ENCODE measurements at regions not wholly inside any gene's neighbourhood (a gene's known extent, or its start where the extent isn't known, plus 50 kb on each side); places are given as distances from the start of the nearest gene placed in this dataset.
A peak's percentile ranks its signal among the peaks of the same experiment; 100 is the strongest.
"Not testable (repeated sequence)": the region's sequence is repeated elsewhere in the genome, so short reads cannot be mapped to it uniquely, and the experiment has no call there.

DNA sequence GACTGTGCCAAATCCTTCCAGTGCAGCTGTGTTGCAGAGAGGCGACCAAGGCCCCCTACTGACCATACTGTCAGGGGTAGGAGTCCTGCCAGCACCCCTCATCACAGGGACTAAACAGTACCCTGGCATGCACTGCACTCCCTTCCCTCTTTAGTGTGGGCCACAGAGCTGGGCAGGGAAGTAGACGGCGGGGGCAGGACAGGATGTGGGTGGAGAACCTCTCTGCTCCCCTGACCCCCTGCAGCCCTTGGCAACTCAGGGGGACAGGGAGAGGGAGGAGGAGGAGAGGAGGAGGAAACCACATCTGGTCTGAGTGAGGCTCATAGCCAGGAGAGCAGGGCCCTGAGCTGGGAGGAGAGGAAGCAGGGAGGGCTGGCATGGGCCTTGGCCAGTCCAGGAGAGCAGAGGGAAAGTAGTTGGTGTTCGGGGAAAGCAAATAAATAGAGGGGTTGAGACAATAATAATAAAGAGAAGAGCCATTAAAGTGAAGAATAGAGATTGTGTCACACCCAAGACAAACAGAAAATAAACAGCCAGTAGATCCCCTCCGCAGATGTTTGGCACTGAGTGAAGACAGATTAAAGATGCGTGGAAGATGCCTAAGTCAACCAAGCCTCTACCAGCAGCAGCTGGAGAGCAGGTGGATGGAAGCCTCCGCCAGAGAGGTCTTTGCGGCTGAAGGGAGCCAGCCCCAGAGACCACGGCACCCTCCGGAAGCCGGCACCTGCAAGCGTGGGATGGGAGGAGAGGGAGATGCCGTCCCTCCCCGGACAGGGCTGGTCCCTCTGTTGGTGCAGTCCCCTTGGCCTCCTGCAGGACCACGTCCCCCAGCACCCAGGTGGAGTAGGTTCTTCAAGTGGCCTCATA lies 61.5 kb downstream of the RPUSD4 start:
- DNase-seq (ENCODE audit: low spot score) = no peak

DNA sequence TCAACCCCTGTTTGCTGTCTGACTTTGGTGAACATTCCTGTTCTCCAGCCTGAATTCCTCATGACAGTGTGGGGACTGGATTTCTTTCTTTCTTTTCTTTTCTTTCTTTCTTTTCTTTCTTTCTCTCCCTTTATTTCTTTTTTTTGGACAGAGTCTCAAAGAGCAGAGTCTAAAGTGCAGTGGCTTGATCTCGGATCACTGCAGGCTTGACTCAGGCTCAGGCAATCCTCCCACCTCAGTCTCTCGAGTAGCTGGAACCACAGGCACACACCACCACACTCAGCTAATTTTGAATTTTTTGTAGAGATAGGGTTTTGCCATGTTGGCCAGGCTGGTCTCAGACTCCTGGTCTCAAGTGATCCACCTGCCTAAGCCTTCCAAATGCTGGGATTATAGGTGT lies 63.1 kb downstream of the RPUSD4 start:
- no peak for DNase-seq (ENCODE audit: low spot score)

DNA sequence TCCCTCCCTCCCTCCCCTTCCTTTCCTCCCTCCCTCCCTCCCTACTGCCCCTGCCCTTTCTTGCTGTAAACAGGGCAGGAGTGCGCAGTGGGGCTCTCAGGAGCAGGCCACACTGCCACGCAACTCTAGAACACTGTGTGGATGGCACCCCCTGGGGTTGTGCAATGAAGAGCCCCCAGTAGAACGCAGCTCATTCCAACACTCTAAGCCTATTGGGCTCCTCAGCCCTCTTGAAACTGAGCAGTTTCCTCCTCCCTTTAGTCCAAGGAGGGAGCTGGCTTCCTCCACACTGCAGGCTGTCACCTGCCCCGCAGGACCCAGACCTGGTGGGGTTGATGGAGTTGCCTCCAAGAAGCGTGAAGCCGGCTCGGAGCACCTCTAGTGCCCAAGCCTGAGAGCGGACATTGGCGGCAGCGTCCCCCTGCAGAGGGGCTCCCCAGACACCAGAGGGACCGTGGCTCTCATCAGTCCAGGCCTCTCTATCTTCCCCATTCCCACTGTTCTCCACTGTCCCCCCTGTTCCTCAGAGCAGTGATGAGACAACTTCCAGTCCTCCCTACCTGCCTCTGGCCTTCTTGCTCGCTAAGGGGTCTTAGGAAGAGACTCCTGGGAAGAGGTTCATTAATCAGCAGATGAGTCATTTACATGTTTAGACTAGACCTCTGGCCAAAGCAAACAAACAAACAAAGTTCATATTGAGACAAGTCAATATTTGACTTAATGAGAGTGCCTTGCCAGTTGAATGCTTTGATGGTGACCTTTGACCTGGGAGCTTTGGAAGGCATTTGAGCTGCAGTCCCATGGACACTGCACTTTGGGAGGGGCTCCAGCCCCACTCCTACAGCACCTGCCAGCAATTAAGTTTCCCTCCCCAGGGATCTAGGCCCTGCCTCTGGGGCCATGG lies 64.0 kb downstream of the RPUSD4 start:
- DNase-seq (ENCODE audit: low spot score) = no peak

DNA sequence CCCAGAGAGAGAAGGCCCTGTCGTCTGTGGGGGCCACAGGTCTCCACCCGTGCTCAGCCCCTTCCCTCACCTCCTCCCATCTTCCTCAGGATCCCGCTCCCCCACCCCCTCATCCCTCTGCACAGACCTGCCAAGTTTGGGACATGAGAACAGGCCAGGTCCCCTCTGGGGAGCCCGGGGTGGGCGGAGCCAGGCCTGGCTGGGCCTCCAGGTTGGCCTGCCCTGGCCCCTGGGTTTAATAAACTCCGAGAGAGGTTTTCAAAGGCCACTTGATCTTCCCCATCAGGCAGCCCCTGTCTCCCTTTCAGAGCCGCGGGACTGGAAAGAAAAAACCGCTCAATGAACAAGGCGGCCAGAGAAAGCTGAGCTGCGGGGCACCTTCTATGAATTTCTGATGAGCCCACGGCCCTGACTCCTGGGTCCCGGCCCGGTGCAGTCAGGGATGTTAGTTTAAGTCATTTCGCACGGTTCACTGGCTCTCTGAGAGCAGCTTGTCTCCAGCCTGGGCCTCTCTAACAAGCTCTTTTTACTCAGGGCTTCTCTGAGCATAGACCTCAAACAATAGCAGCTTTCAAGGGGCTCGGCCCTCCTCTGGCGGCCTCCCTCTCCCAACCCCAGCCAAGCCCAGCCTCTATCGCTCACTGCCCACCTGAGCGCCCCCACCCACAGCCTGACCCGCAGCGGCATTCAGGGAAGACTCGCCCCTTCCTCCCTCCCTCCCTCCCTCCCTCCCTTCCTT lies 64.8 kb downstream of the RPUSD4 start:
- DNase-seq (ENCODE audit: low spot score) = no peak

DNA sequence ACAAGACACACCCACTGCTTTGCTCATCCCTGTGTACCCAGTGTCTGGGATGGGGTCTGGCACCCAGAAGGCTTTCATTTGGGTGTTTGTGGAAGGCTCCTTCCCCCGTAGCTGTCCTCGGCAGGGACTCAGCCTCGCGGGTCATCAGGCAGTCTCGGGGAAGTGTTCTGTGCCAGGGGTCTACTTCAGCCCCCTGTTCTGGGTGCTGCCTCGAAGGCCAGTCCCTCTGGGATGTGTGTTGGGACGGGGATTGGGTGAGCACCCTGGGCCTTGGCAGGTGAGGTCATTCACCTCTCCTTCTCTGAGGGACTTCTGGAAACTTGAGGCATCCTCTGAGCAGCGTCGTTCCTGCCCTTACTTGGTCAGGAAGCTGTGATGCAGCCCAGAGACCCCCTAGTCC lies 65.5 kb downstream of the RPUSD4 start:
- DNase-seq (ENCODE audit: low spot score) = no peak

DNA sequence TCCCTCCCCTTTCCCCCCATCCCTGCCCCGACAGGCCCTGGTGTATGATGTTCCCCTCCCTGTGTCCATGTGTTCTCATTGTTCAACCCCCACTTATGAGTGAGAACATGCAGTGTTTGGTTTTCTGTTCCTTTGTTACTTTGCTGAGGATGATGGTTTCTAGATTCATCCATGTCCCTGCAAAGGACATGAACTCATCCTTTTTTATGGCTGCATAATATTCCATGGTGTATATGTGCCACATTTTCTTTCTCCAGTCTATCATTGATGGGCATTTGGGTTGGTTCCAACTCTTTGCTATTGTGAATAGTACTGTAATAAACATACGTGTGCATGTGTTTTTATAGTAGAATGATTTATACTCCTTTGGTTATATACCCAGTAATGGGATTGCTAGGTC lies 68.0 kb downstream of the RPUSD4 start:
- not testable (repeated sequence) for DNase-seq (ENCODE audit: low spot score)

DNA sequence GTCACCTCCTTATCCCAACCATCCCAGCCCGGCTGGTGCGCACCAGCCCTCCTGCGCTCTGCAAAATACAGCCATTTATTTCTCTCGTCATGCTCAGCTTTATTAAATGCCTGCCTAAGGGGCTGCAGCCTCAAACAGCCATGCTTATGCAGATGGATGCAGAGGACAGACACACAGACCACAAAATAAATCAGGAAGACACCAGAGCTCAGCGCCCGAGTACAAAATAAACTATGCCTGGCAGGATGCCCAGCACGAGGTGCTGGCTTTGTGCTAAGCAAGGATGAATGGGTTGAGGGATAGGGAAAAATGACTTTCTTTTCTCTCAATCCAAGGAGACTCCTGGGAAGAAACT lies 70.5 kb downstream of the RPUSD4 start:
- peak; percentile 49 for DNase-seq (ENCODE audit: low spot score)

DNA sequence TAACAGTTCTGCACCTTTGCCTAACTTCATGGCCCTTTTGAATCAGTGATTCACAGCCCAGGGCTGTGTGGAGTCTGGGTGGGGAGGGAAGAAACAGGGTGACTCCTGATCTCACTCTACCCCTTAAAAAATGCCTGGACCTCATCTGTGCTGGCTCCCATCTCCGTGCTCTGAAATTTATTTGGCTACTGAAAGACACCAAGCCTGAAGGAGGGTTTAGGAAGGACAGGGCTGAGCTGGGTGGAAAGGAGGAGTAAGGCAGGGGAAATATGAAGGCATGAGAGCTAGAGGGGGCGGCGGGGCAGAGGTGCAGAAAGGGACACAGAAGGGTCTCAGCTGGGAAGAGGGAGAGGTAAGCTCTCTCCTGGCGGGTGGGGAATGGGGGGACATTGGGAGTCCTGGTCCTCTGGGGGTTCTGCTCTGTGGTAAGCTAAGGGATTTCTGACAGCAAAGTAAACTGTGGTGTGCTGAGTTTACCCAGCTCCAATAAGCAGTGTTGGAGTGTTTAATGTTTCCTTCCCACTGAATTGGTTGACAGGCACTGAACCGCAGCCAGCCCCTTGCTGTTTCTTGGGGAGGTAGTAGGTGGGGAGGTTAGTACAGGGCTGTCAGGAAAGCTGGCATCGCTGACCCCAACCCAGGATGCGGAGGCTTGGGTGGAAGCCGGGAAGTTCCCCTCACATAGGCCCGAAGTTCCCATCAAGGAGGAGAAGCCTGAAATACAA lies 71.1 kb downstream of the RPUSD4 start:
- no peak for DNase-seq (ENCODE audit: low spot score)

DNA sequence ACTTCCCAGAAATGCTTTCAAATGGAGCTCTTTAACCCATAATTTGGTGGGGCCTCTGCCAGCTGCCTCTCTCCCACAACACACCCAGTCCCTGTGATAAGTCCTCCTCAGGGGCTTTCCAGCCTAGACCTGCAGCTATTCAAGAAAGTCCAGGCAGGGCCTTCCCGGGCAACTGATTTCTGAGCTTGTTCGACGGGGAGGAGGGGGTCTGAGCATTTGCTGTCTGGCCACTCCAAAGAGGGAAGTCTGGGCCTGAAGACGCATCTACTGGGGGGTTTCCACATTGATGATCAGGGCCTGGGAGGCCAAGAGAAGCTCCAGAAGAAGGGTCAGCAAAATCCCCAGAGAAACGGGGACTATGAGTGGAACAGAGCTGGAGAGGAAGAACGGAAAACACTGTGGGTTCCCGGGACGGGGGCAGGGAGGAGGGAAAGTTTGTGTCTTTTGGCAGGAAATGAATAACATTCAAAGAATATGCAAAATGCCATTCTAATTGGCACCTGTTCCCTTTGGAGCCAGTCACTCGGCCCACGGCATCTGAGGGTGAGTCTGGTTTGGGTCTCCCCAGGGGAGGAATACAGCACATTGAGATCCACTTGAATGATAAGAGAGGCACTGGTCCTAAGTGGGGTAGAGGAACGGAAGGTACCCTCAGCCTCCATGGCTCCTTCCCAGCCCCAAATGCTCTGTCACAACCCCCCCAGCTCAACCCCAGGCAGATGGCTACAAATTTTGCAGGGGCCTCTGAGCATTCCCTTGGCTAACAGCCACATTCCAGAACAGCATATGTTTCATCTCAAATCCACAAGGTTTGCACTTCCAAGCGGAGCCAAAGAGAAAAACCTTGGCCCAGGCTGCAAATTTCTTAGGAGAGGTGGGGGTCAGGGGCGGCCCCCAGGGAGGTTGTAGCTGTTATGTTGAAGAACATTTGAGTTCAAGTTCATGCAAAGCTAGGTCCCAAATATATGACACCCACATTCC lies 72.0 kb downstream of the RPUSD4 start:
- no peak for DNase-seq (ENCODE audit: low spot score)

DNA sequence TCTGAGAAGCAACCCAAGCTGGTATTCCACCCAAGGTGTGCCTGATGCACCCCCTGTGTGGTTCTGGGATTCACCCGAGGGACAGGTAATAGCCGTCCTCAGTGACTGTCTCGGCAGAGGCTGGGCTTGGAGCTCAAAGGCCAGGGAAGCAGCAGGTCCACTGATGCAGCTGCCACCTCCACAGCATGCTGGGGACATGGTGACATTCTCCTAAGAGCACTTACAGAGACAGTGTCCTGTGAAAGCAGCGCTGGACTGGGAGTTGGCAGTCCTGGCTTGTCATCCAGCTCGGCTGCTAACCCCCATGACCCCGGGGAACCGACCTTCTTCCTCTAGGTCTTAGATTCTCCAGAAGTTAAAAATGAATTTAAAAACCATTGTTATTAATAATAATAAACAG lies 72.8 kb downstream of the RPUSD4 start:
- no peak for DNase-seq (ENCODE audit: low spot score)

DNA sequence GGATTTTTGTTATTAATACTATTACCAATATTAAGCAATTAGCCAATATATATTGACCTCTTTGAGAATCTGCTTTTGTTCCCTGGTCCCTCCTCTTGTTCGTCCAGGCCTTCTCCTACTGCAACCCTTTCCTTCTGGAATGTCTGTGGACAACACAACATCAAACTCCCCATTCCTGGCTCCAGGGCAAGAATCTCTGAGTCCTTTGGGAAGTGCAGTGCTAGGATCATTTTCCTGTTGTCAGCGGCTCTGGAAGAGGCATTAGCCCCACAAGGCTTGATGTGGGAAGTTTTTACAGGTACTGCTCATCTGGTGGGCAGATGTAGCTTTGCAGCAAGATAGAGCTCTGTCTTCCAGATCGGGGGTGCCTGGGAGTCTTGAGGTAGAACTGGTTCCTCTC lies 74.3 kb downstream of the RPUSD4 start:
- DNase-seq (ENCODE audit: low spot score) = no peak

DNA sequence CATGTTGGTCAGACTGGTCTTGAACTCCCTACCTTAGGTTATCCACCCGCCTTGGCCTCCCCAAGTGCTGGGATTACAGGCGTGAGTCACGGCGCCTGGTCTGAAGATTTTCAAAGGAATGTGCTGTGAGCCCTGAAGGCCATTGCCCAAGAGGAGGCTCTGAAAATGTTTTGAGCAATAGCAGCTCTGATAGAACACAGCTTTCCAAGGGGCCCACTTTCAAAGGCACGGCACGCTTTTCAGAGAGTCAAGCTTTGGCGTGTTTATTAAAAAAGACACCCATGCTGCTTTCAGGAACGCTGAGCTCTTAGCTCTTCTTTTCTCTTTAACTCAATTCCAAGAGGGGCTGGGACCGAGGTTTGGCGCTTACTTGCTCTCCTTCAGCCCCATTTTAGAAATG lies 73.8 kb upstream of the CDON start:
- DNase-seq (ENCODE audit: low spot score) = no peak

DNA sequence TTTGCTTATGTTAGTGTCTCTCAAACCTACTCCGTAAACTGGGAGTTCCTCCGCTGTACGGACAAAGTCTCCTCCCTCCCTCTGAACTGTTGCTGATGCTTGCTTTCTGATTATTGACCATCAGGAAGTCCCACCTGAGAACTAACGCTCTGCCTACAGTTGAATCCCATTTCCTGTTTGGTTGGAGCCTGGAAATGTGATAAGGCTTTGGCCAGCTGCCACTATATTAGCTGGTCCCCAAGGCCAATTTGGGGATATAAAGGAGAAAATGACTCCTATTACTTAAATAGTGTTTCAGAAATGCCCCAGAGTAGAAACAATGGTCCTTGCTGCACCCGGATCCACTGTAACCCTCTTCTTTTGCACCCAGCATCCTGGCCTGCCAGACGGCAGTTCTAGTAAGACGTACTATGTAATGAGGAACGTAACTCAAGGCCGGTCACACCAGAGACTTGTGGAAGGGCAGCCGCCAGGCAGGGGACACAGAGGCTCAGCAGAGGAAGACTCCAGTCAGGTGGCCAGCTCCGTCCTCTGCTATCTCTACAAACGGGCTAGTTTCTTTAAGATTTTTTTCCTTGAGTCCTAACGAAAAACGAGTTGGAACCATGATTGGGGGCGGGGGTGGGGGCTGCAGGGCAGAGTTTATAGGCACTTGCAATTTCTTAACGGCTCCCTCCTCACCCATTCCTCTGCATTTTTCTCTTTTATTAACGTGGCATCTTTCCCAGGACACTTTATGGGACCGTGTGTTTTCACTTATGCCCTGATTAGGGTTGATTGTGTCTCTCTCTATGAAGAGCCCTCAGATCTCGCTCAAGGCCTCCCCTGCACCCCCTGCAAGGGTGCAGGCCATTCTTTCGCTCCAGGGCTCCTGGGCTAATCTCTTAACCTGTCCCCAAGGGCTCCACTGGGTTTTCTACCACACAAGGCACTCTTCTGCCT lies 72.8 kb upstream of the CDON start:
- no peak for DNase-seq (ENCODE audit: low spot score)

DNA sequence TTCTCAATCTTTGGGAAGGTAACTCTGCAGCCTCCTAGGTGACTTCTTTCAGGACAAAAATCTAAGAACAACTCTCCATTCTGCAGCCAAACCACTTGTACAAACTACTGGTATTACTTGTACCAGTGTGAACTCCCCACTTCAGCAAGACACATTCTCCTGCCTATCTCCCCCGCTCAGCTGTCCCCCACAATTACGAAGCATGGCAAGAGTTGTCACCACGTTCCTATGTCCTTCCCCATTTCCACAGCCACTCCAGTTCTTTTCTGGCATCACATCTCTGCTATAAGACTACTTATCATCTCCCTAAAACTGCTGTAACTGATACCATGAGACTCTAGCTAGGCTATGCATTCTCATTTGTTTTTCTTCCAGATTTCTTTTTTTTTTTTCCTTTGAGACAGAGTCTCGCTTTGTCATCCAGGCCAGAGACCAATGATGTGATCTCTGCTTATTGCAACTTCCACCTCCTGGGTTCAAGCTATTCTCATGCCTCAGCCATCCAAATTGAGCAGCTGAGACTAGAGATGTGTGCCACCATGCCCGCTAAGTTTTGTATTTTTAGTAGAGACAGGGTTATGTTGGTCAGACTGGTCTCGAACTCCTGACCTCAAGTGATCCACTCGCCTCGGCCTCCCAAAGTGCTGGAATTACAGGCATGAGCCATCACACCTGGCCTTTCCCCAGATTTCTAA lies 71.9 kb upstream of the CDON start:
- DNase-seq (ENCODE audit: low spot score) = no peak

DNA sequence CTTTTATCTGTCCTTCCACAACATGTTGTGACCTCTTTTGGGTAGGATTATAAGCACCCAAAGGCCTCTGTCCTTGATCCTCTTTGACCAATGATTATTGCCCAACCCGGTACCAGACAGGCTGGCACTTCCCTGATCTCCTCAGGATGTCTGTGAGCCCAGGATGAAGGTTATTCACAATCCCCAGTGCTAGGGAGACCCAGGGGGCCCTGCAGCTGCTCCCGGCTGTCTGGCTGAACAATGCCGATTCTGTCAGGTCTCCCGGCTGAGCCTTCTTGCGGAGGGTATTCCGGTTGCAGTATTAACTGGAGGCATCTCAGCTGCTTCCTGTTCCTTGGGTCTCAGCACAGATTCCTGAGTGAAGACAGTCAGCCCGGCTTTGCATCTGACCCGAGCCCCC lies 71.2 kb upstream of the CDON start:
- DNase-seq (ENCODE audit: low spot score) = no peak

DNA sequence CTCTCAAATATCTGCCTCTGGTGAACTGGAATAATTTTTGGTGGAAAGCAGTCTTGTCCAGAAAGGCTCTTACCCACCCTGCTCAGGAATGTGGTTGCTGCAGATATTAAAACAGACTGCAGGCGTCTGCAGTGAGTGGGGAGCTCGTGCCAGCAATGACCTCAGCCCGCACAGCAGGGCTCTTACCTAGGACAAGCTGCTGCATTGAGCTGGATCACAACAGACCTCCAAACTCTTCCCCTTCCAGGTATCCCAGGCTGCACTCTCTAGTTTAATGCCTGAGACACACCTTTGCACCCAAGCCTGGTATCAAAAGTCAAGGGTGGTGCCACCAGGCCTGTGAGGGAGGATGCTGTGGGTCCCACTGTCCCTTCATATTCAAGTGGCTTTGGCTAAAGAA lies 69.7 kb upstream of the CDON start:
- no peak for DNase-seq (ENCODE audit: low spot score)

DNA sequence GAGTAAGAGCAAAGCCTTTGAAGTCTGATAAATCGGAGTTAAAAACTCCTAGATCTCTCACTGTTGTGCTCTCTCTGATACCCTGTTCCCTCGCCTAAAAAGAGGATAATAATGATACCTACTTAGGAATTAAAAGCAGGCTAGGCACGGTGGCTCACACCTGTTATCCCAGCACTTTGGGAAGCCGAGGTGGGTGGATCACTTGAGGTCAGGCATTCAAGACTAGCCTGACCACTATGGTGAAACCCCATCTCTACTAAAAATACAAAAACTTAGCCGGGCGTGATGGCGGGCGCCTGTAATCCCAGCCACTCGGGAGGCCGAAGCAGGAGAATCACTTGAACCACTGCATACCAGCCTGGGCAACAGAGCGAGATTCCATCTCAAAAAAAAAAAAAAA lies 68.1 kb upstream of the CDON start:
- not testable (repeated sequence) for DNase-seq (ENCODE audit: low spot score)

DNA sequence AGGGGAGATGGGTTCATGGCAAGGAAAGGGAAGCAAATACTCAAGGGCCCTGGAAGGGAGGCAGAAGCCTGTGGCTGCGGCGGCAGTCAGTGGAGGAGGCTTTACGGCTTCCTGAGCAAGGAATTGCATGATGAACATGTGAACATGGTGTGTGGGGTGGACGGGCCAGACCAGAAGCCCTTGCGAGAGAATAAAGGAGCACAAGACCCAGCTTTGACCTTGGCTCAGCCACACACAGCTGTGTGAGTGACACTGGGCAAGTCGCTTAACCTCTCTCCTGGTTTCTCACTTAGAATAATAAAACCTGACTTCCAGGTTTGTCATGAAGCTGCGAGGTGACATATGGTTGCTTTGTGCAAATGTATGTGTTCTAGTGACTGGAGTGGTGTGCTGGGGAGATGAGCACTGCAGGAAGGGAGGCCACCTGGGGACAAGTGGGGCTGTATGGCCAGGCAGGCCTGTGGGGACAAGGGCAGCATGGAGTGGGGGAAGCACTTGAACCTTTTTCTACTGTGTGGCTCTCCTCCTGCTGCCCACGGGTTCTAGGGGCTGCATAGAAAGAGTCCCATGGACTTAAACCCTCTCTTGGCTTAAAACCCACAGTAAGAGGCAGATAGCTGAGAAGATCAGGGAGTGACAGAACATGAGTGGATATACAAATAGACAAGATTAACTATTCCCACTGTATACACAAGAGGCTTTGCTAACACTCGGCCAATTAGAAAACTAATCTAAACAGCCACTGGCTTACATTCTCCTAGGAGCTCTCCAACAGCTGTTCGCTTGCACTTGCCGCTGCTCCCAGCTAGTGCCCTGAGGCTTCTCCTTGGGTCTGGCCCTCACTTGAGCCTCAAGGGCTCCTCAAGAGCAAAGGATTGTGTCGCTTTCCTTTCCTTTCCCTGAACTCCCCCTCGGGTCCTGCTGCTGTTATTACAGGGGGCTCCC lies 67.3 kb upstream of the CDON start:
- DNase-seq (ENCODE audit: low spot score) = no peak

All from AG08396 (cell line).